SK-N-SH treated with all-trans-retinoic acid at 6 μM for 48 hours (cell line): ENCODE measurements at regions not wholly inside any gene's neighbourhood (a gene's known extent, or its start where the extent isn't known, plus 50 kb on each side); places are given as distances from the start of the nearest gene placed in this dataset.

Experiments used
- ARNTL ChIP-seq: fragments of 450-650 bp; formaldehyde crosslinking; IDR thresholded peaks from 2 replicates; pipeline ENCODE4 v1.5.0; 2020; ENCODE audit warnings: low read depth, mild to moderate bottlenecking, moderate library complexity, borderline replicate concordance
- GLIS3 ChIP-seq: fragments of 250-450 bp; sonication (Bioruptor Pico); IDR thresholded peaks from 2 replicates; pipeline ENCODE4 v1.5.0; 2020; ENCODE audit warnings: mild to moderate bottlenecking, moderate library complexity
- OSR1 ChIP-seq: fragments of 250-450 bp; sonication (Bioruptor Pico); IDR thresholded peaks from 2 replicates; pipeline ENCODE4 v1.8.0; 2022; ENCODE audit warnings: moderate library complexity, mild to moderate bottlenecking, inconsistent platforms
- TOX ChIP-seq: fragments of 250-450 bp; sonication (Bioruptor Pico); IDR thresholded peaks from 2 replicates; pipeline ENCODE4 v1.8.0; 2021; ENCODE audit warnings: mild to moderate bottlenecking, moderate library complexity, borderline replicate concordance
- ZFP3 ChIP-seq: fragments of 250-450 bp; sonication (Bioruptor Pico); IDR thresholded peaks from 2 replicates; pipeline ENCODE4 v1.5.0; 2020; ENCODE audit warnings: mild to moderate bottlenecking, moderate library complexity
- ZNF70 ChIP-seq: fragments of 450-650 bp; formaldehyde crosslinking; IDR thresholded peaks from 2 replicates; pipeline ENCODE4 v1.5.0; 2020; ENCODE audit warnings: mild to moderate bottlenecking, moderate library complexity
- TF ChIP-seq, protein P1 (sequence below): fragments of 250-450 bp; sonication (Bioruptor Pico); IDR thresholded peaks from 2 replicates; pipeline ENCODE4 v1.8.0; 2020; ENCODE audit warnings: mild to moderate bottlenecking, moderate library complexity, borderline replicate concordance
- TF ChIP-seq, protein P2 (sequence below): fragments of 250-450 bp; sonication (Bioruptor Pico); IDR thresholded peaks from 2 replicates; pipeline ENCODE4 v1.5.0; 2020; ENCODE audit warnings: mild to moderate bottlenecking, moderate library complexity

DNA sequence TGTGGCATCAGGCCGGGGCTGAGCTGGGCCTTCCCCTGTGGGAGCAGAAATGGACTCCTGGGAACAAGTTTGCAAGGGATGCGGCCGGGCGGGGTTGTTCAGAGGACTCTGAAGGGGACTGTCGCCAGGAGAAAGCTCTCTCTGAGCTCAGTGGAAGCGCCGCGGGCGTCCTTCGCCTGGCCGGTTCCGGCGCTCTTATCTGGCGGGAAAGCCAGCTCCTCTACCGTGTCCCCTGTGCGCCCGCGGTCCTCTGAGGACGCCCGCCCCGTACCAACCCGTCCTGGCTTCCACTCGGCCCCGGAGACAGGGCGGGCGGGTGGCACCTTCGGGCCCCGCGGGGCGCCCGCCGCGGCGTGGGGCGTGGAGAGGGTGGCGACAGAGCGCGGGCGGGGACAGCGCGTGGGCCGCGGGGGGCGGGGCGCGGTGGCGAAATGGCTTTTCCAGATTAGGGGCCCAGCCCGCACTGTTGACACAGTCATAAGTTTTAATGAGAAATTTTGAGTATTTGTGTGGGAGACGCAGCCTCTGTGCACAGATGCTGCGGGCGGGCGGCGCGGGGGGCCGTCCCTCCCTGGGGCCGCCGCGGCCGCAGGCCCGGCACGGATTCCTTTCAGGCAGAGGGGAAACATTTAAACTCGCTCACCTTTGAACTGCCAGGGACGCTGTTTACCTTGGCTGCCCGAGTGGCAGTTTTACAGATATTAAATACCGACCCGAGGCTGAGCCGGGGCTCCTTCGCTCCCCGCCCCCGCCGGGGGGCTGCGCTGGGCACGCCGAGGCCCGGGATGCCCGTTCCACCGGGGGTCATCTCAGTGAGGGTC lies 70.2 kb downstream of the FOXD2 start:
- TF ChIP-seq OSR1 (CRISPR knock-in tag) (no peak), TOX (no peak), GLIS3 (CRISPR knock-in tag) (no peak), ARNTL (no peak), ZNF70 (CRISPR knock-in tag) (no peak; the same call in 1 of the 2 replicates), ZFP3 (CRISPR knock-in tag) (no peak)
- TF ChIP-seq, protein P1, sequence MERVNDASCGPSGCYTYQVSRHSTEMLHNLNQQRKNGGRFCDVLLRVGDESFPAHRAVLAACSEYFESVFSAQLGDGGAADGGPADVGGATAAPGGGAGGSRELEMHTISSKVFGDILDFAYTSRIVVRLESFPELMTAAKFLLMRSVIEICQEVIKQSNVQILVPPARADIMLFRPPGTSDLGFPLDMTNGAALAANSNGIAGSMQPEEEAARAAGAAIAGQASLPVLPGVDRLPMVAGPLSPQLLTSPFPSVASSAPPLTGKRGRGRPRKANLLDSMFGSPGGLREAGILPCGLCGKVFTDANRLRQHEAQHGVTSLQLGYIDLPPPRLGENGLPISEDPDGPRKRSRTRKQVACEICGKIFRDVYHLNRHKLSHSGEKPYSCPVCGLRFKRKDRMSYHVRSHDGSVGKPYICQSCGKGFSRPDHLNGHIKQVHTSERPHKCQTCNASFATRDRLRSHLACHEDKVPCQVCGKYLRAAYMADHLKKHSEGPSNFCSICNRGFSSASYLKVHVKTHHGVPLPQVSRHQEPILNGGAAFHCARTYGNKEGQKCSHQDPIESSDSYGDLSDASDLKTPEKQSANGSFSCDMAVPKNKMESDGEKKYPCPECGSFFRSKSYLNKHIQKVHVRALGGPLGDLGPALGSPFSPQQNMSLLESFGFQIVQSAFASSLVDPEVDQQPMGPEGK (CRISPR knock-in tag), result no peak
- TF ChIP-seq, protein P2, sequence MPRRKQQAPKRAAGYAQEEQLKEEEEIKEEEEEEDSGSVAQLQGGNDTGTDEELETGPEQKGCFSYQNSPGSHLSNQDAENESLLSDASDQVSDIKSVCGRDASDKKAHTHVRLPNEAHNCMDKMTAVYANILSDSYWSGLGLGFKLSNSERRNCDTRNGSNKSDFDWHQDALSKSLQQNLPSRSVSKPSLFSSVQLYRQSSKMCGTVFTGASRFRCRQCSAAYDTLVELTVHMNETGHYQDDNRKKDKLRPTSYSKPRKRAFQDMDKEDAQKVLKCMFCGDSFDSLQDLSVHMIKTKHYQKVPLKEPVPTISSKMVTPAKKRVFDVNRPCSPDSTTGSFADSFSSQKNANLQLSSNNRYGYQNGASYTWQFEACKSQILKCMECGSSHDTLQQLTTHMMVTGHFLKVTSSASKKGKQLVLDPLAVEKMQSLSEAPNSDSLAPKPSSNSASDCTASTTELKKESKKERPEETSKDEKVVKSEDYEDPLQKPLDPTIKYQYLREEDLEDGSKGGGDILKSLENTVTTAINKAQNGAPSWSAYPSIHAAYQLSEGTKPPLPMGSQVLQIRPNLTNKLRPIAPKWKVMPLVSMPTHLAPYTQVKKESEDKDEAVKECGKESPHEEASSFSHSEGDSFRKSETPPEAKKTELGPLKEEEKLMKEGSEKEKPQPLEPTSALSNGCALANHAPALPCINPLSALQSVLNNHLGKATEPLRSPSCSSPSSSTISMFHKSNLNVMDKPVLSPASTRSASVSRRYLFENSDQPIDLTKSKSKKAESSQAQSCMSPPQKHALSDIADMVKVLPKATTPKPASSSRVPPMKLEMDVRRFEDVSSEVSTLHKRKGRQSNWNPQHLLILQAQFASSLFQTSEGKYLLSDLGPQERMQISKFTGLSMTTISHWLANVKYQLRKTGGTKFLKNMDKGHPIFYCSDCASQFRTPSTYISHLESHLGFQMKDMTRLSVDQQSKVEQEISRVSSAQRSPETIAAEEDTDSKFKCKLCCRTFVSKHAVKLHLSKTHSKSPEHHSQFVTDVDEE (CRISPR knock-in tag), result no peak
